ENCODE measurements at regions not wholly inside any gene's neighbourhood (a gene's known extent, or its start where the extent isn't known, plus 50 kb on each side); places are given as distances from the start of the nearest gene placed in this dataset.
"Not testable (repeated sequence)": the region's sequence is repeated elsewhere in the genome, so short reads cannot be mapped to it uniquely, and the experiment has no call there.

GRCh38 chr3:127418560-127419147 is 130.8 kb upstream of the PRR20G start:
- DNase-seq (ENCODE audit: low spot score), result no peak

DNA sequence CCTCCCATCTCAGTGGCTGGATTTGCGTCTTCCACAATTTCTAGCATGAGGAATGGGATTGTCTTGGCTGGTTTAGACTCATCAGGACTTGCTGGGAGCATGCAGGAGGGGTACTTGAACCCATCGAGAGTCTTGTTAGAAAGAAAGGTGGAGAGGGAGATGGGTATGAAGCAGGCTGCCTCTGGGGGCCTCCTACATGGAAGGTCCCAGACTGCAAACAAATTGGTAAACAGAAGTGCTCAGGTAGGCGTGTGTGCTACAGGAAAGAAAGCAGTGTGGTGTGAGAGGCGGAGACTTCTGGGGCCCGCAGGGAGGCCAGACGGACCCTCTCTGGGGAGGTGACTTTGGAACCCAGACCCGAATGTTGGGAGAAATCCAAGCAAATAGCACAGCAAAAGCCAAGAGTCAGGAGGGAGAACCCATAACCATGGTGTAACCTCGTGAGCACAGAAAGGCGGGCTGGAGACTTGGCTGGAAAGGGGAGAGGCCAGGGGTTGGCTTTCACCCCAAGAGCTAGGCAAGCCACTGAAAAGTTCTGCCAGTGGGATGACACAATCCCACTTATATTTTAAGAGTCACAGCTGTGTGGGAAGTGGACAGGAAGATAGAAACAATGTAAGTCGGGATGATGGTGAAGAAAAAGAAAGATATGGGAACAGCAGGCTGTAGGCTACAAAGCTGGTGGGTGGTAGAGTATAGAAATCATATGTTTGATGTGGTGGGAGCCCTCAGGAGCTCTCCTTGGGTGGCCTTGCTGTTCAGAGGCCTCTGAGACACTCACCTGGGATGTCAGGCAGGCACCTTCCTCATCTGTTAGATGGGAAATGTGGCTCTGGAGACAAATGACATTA is 130.1 kb upstream of the PRR20G start:
- DNase-seq (ENCODE audit: low spot score), result no peak

DNA sequence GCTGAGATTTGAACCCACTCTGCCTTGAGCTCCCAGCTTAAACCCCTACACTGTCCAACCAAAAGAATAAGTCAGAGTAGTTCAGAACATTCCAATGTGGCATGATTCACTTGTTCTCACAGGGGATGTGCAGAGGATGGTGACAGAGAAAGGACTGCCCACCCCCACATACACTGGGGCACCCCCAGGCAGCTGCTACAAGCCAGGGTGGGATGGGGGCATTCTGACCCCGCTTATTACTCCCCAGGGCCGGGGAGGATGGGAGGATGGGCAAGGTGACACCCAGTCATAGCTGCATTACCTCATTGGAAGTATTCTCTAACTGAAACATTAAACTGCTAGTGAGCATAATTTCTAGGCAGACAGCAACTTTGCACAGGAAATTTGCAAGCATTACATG is 126.0 kb upstream of the PRR20G start:
- no peak for DNase-seq (ENCODE audit: low spot score)

- no peak for DNase-seq (ENCODE audit: low spot score)
Observed at GRCh38 chr3:127413318-127413673, 125.5 kb upstream of the PRR20G start.

- DNase-seq (ENCODE audit: low spot score), result no peak
Observed at GRCh38 chr3:127412578-127413317, 124.9 kb upstream of the PRR20G start.

- DNase-seq (ENCODE audit: low spot score), result not testable (repeated sequence)
Observed at GRCh38 chr3:127411875-127412274, 124.0 kb upstream of the PRR20G start.

DNA sequence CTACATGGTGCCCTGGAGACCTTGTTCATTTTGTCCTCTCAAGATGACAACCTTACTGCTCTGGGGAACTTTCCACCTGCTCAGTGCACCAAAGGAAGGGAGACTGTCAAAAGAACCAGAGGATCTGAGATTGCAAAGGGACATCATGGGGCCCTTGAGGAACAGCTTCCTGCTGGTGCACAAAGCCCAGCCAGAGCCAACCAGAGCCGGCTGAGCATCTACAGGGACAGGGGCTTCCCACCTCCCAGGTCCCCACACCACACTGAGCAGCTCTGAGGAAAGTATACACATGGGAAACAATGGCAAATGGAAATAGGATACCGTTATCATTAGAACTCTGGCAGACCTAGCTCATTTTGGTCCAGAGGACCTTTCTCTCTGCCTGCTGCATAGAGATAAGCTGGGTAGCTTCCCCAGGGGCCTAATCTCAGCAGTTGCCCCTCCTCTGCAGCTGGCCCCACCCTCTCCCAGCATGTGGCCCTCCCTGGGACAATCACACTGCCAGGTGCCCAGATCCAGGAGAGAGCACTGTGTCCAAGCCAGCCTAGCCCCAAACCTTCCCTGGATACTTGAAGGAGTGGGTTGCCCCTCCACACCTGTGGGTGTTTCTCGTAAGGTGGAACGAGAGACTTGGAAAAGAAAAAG is 123.4 kb upstream of the PRR20G start:
- DNase-seq (ENCODE audit: low spot score), result no peak

DNA sequence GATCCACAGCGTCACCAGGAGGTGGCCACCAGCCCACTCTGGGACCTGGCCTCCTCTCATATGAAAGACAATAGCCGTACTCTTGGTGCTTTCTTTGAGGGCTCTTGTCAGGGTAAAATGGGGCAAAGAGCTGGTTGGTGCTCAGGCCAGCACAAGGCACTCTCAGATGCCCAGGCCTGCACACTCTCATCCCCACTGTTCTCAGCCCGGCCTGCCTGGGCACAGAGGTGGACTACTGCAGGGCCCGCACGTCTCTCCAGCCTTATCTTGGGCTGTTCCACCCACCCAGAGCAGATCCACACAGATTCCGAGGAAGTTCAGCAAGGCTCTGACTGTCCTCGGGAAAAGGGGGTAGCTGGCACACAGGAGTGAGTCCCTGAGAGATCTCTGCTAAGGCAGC is 122.8 kb upstream of the PRR20G start:
- DNase-seq (ENCODE audit: low spot score), result no peak

GRCh38 chr3:127410137-127410488 is 122.3 kb upstream of the PRR20G start:
- DNase-seq (ENCODE audit: low spot score), result no peak

DNA sequence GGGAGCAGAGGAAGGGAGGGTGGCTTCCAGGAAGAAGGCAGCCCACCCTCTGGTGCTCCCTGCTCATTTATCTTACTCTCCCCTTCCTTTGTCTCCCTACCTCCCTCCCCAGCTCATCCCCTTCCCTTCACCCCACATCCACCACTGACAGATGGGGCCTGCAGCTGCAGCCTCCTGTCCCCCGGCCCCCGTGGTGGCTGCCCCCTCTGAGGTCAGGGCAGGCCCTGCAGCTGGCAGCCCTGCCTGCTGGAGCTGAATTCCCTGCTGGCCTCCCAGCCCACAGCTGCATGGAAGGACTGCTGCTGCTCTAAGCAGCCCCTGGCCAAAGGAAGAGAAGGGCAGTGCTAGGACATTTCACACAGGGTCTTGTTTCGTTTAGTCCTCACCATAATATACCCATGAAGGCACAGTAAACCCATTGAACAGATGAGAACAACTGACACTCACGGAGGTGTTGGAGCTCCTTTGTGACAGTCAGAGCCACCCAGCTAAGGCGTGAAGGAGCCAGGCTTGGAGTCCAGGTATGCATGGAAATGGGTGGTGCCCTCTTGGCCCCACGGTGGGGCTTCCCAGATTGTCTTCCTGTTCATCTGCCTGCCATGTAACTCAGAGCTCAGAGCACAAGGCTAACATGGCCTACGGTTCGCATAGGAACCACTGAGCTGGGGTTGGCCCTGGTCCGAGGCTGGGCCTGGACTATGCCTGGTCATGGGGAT is 121.7 kb upstream of the PRR20G start:
- DNase-seq (ENCODE audit: low spot score), result no peak

- DNase-seq (ENCODE audit: low spot score), result no peak
Observed at GRCh38 chr3:127408684-127409420, 121.0 kb upstream of the PRR20G start.

- DNase-seq (ENCODE audit: low spot score), result no peak
Observed at GRCh38 chr3:127408022-127408683, 120.3 kb upstream of the PRR20G start.

DNA sequence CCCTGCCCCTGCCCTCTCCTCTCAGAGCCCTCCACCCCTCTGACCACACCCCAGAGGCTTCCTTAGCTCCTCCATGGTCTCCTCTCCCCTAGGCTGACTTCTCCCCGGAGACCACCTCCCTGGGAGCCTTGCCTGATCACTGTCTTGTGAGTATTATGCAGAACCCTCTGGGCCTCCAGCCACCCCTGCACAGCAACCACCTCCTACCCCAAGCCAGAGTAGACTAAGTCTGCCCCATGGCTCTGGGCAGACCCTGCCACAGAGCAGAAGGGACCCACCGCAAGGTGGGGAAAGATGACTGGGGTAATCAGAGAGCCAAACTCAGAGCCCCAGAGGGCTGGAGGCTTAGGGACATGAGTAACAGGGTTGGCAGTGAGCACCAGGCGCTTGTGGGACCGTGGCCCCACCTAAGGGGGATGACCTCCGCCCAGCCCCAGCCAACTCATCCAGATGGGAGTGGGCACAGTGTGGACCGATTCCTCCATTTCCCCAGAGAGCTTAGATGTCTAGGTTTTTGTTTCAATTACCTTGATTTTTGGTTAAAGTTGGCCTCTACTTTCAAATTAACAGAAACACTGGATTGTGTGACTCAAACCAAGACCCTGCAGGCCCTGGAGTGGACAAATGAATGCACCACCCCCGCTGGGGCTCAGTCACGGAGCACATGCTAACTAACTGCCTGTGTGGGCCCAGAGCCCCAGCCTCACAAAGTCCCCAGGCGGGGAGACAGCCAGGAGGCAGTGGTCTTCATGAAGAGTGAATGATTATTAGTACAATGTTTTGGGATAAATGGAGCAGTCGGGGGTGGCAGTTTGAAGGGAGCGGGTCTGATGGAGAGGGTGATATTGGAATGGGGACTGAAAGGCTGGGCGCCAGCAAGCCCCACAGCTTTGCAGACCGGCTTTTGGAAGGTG is 119.4 kb upstream of the PRR20G start:
- DNase-seq (ENCODE audit: low spot score), result no peak

DNA sequence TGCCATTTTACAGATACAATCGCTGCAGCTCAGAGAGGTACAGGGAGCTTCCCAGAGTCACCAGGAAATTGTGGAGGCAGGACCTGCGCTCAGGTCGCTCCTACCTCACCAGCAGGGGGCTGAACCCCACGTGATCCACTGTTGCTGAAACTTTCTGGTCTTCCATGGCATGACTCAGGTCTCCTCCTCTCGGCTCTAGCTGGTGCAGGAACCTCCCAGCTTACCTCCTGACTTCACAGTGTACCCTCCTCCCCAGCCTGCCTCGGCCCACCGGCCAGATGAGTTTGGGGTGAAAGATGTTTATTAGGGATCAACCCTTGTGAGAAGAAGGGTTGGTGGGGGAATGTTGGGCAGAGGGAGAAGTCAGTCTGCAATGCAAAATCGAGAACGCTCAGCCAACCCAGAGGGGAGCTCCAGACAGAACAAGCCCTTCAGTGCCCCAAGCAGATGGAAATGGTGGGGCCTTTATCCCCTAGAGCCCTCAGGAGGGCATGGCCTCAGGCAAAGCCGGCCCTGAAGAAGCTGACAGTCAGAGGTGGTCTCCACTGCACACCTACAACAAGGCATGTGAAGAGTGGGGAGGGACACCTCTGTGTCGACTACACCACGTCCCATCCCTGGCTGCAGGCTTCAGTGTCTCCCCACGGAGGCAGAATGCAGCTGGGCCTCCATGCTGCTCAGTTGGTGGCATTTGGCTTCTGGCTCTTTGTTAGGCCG is 118.6 kb upstream of the PRR20G start:
- DNase-seq (ENCODE audit: low spot score), result peak; percentile 33

- no peak for DNase-seq (ENCODE audit: low spot score)
Observed at GRCh38 chr3:127405791-127406190, 117.9 kb upstream of the PRR20G start.

DNA sequence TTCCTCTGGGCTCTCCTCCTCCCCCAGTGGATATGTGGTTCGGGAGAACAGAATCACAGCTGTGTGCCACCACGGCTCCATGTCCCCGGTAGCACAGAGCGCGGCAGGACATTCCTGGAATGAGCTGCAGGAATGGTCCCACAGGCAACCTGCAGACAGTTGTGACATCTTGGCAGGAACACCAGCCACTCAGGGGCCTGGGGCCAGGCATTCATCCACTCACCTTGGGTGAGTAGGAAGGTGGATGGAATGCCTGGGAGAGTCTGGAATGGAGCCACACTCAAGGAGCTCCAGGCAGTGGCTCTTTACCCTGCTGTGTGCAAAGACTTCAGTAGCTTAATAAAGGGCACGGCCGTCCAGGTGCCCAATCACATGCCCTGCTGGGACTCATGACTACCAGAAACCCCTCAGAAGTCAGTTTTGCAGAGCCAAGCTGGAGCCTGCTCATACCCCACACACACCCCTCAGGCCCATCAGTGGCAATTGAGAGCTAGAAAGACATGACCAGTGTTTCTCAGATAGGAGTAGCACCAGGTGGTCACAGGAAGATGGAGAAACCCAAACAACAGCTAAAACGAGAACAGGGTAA is 117.3 kb upstream of the PRR20G start:
- DNase-seq (ENCODE audit: low spot score), result no peak

- no peak for DNase-seq (ENCODE audit: low spot score)
Observed at GRCh38 chr3:127404221-127405009, 116.6 kb upstream of the PRR20G start.

- DNase-seq (ENCODE audit: low spot score), result no peak
Observed at GRCh38 chr3:127403795-127404194, 115.9 kb upstream of the PRR20G start.

Measured in activated CD4-positive, alpha-beta T cell treated with anti-CD3 and anti-CD28 coated beads, Interleukin-2, Interleukin-4, amounts not matched to agents 100 ng/mL and 50 ng/mL, durations not matched to agents 16 hours and 8 hours (primary cell).